Prostate gland (tissue), 2 donors: ENCODE measurements at regions not wholly inside any gene's neighbourhood (a gene's known extent, or its start where the extent isn't known, plus 50 kb on each side); places are given as distances from the start of the nearest gene placed in this dataset.

ENCODE experiments used
- POLR2A ChIP-seq: fragments of 450-650 bp; IDR thresholded peaks from one replicate; pipeline ENCODE4 v1.6.1; 2016; ENCODE audit warnings: antibody characterized with exemption, mild to moderate bottlenecking
- TF ChIP-seq, protein P1 (sequence below), 4 experiments: fragments of 200-600 bp in 2 of 4; fragments of 450-650 bp in 2 of 4; sonication (generic) in 2 of 4; IDR thresholded peaks; 1 replicate in 3 of 4; 2 replicates in 1 of 4; pipeline ENCODE4 v1.5.1; 2016 to 2019; ENCODE audit warnings: antibody characterized with exemption in 4 of 4, mild to moderate bottlenecking in 2 of 4, moderate library complexity in 2 of 4

- TF ChIP-seq, protein P1, sequence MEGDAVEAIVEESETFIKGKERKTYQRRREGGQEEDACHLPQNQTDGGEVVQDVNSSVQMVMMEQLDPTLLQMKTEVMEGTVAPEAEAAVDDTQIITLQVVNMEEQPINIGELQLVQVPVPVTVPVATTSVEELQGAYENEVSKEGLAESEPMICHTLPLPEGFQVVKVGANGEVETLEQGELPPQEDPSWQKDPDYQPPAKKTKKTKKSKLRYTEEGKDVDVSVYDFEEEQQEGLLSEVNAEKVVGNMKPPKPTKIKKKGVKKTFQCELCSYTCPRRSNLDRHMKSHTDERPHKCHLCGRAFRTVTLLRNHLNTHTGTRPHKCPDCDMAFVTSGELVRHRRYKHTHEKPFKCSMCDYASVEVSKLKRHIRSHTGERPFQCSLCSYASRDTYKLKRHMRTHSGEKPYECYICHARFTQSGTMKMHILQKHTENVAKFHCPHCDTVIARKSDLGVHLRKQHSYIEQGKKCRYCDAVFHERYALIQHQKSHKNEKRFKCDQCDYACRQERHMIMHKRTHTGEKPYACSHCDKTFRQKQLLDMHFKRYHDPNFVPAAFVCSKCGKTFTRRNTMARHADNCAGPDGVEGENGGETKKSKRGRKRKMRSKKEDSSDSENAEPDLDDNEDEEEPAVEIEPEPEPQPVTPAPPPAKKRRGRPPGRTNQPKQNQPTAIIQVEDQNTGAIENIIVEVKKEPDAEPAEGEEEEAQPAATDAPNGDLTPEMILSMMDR (IDR thresholded peaks at IDR 0.05): no peak
- TF ChIP-seq POLR2A: no peak
These were observed 113.8 kb upstream of the PPP2R3B start for GRCh38 chrX:500481-501010.
